ENCODE measurements at regions not wholly inside any gene's neighbourhood (a gene's known extent, or its start where the extent isn't known, plus 50 kb on each side); places are given as distances from the start of the nearest gene placed in this dataset.

- no peak for TF ChIP-seq EZH2 (IDR thresholded peaks at IDR 0.05; ENCODE audit: low read depth)
- no peak for TF ChIP-seq CTCF (conservative IDR thresholded peaks at IDR 0.05)
Measured at GRCh38 chr9:30628915-30629567, 1755.4 kb upstream of the ACO1 start.

All from PC-9 (cell line).